Panc1 (cell line): ENCODE measurements at regions not wholly inside any gene's neighbourhood (a gene's known extent, or its start where the extent isn't known, plus 50 kb on each side); places are given as distances from the start of the nearest gene placed in this dataset.

Source experiments
- CTCF ChIP-seq: fragments of 450-650 bp; IDR thresholded peaks from 2 replicates; pipeline ENCODE4 v1.5.1; 2017; ENCODE audit warnings: mild to moderate bottlenecking
- REST ChIP-seq, 2 experiments: IDR thresholded peaks; 2 replicates each; pipeline ENCODE4 v1.6.1; 2011 to 2012; ENCODE audit warnings: low read depth in 2 of 2, control low read depth in 1 of 2, low read length in 1 of 2, mild to moderate bottlenecking in 1 of 2, moderate library complexity in 1 of 2; ENCODE audit not compliant: insufficient read depth in 1 of 2

GRCh38 chr1:185656663-185657062 lies 77.5 kb upstream of the HMCN1 start:
- TF ChIP-seq CTCF, result no peak; the same call in 1 of the 2 replicates
- TF ChIP-seq REST (IDR thresholded peaks at IDR 0.05; ENCODE audit: insufficient read depth in 1 of 2, low read depth in 2 of 2, low read length in 1 of 2), result no peak
